ENCODE measurements at regions not wholly inside any gene's neighbourhood (a gene's known extent, or its start where the extent isn't known, plus 50 kb on each side); places are given as distances from the start of the nearest gene placed in this dataset.

GRCh38 chr7:106515321-106515720 lies 145.6 kb downstream of the CCDC71L start:
- TF ChIP-seq CTCF (IDR thresholded peaks at IDR 0.05) (no peak), POLR2AphosphoS5 (IDR thresholded peaks at IDR 0.05) (no peak), POLR2A (IDR thresholded peaks at IDR 0.05) (no peak)
